ENCODE measurements at regions not wholly inside any gene's neighbourhood (a gene's known extent, or its start where the extent isn't known, plus 50 kb on each side); places are given as distances from the start of the nearest gene placed in this dataset.

DNA sequence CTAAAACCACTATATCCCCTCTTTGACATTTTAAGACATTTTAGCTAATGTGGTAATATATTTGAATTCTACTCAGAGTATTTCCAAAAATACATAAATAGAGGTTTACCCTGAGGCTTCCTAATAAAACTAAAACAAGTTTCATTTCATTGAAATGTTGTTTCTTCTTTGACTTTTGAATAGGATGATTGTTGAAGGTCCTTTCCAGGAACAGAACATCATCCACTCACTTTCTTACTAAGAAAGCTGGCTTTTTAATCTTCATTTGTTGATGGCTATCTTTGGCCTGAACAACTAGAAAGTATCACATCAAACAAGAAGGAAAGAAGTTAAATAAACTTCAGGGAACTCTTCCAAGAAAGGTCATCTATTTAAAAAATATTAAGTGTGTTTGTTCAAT is 169.7 kb downstream of the RAP2B start:
- Histone ChIP-seq H3K27me3 (replicated peaks in 2 of 5; ENCODE audit: control insufficient read depth in 4 of 5, insufficient read depth in 5 of 5, low read length in 4 of 5) (no peaks in the 10 kb centered on the region), H3K4me1 (ENCODE audit: control extremely low read depth in 1 of 4, control insufficient read depth in 4 of 4, insufficient read depth in 4 of 4, low read length in 3 of 4) (peaks cover 0 to 8% (median 0%) of the 10 kb centered on the region in 4 experiments), H3K9me3 (ENCODE audit: control extremely low read depth in 1 of 5, control insufficient read depth in 4 of 5, insufficient read depth in 2 of 5, low read depth in 1 of 5, low read length in 4 of 5) (no peaks in the 10 kb centered on the region), H3K4me3 (ENCODE audit: control insufficient read depth in 1 of 7, extremely low read depth in 1 of 7, insufficient read depth in 4 of 7, low read depth in 2 of 7, low read length in 6 of 7) (no peak overlapping the region), H3K36me3 (ENCODE audit: control insufficient read depth in 4 of 4, insufficient read depth in 4 of 4, low read length in 3 of 4) (no peaks in the 10 kb centered on the region), H3K27ac (ENCODE audit: insufficient read depth in 1 of 2, low read depth in 1 of 2, low read length in 2 of 2, poor library complexity in 1 of 2, severe bottlenecking in 2 of 2) (no peak overlapping the region)
- ChIA-PET POLR2A (no interaction called here), CTCF (no interaction called here)
- no peak for DNase-seq

DNA sequence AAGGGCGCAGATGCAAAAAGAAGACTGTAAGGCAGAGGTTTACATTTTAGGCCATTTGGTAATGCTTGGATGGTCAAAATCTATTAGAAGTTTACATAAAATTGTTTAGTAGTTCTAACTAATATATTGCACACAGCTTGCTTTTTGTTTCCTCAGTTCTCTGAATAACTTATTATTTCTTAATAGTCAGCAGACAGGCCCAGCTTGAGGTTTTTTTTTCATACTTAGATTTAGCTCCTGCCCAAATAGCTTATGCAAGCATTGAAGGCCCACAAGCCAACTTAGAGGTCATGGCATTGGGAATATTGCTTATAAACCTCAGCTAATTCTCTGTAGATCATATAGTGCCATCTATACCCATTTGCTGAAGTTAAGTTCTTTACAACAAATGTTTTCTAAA is 172.5 kb downstream of the RAP2B start:
- WGBS (ENCODE audit: insufficient coverage): no CpG with 5 or more reads among the region's 1 CpG
- DNase-seq: no peak
- CTCF ChIA-PET: no interaction called here
- POLR2A ChIA-PET: no interaction called here
- Histone ChIP-seq H3K4me3 (ENCODE audit: control insufficient read depth in 1 of 7, extremely low read depth in 1 of 7, insufficient read depth in 4 of 7, low read depth in 2 of 7, low read length in 6 of 7) (no peak overlapping the region), H3K9me3 (ENCODE audit: control extremely low read depth in 1 of 5, control insufficient read depth in 4 of 5, insufficient read depth in 2 of 5, low read depth in 1 of 5, low read length in 4 of 5) (no peaks in the 10 kb centered on the region), H3K27me3 (replicated peaks in 2 of 5; ENCODE audit: control insufficient read depth in 4 of 5, insufficient read depth in 5 of 5, low read length in 4 of 5) (no peaks in the 10 kb centered on the region), H3K4me1 (ENCODE audit: control extremely low read depth in 1 of 4, control insufficient read depth in 4 of 4, insufficient read depth in 4 of 4, low read length in 3 of 4) (peaks cover 0 to 8% (median 0%) of the 10 kb centered on the region in 4 experiments), H3K27ac (ENCODE audit: insufficient read depth in 1 of 2, low read depth in 1 of 2, low read length in 2 of 2, poor library complexity in 1 of 2, severe bottlenecking in 2 of 2) (no peak overlapping the region), H3K36me3 (ENCODE audit: control insufficient read depth in 4 of 4, insufficient read depth in 4 of 4, low read length in 3 of 4) (no peaks in the 10 kb centered on the region)

DNA sequence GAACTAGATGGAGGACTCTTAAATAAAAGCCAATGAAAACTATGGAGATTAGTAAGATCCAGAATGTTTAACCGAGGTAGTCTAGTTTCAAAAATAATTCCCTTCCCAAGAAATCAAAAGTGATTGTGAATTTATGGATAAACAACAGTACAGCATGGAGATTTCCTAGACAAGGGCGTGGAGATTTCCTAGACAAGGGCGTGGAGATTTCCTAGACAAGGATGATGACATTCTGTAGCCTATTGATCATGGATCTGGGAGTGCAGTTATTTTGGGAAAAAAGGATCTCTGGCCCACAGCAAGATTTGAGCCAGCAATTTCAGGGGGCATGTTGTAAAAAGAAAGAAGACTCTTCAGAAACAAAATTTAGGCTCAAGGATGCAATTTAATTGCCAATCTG is 175.3 kb downstream of the RAP2B start:
- ChIA-PET CTCF (no interaction called here), POLR2A (no interaction called here)
- peaks cover 0 to 8% (median 0%) of the 10 kb centered on the region in 4 experiments for H3K4me1 ChIP-seq (ENCODE audit: control extremely low read depth in 1 of 4, control insufficient read depth in 4 of 4, insufficient read depth in 4 of 4, low read length in 3 of 4)
- no peak for DNase-seq
- H3K27me3 ChIP-seq (replicated peaks in 2 of 5; ENCODE audit: control insufficient read depth in 4 of 5, insufficient read depth in 5 of 5, low read length in 4 of 5): no peaks in the 10 kb centered on the region
- peaks cover 0 to 7% (median 0%) of the 10 kb centered on the region in 5 experiments for H3K9me3 ChIP-seq (ENCODE audit: control extremely low read depth in 1 of 5, control insufficient read depth in 4 of 5, insufficient read depth in 2 of 5, low read depth in 1 of 5, low read length in 4 of 5)
- no peaks in the 10 kb centered on the region for H3K36me3 ChIP-seq (ENCODE audit: control insufficient read depth in 4 of 4, insufficient read depth in 4 of 4, low read length in 3 of 4)
- H3K27ac ChIP-seq (ENCODE audit: insufficient read depth in 1 of 2, low read depth in 1 of 2, low read length in 2 of 2, poor library complexity in 1 of 2, severe bottlenecking in 2 of 2): no peak overlapping the region
- H3K4me3 ChIP-seq (ENCODE audit: control insufficient read depth in 1 of 7, extremely low read depth in 1 of 7, insufficient read depth in 4 of 7, low read depth in 2 of 7, low read length in 6 of 7): no peak overlapping the region
- 81% methylated on average over 2 of the region's 3 CpGs for WGBS (ENCODE audit: insufficient coverage)

DNA sequence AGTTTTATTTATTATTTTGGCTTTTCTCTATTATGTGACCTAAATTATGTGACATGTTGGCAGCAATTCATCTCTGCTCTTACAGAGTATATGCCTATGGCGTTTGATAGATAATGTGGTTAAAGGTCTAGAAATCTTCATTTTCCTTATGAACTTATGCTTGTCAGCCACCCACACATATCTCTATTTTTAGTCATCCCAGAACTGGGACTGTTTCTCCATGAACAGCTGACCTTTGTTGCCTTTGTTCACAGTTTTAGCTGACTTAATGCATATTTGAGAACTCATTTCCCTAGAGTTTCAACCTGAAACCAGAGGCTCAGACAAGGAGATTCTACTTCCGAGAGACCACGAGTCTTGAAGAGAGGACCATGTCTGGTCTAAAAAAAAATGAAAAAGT is 176.5 kb downstream of the RAP2B start:
- H3K27me3 ChIP-seq (replicated peaks in 2 of 5; ENCODE audit: control insufficient read depth in 4 of 5, insufficient read depth in 5 of 5, low read length in 4 of 5): no peaks in the 10 kb centered on the region
- no peak for DNase-seq
- no peak overlapping the region for H3K4me3 ChIP-seq (ENCODE audit: control insufficient read depth in 1 of 7, extremely low read depth in 1 of 7, insufficient read depth in 4 of 7, low read depth in 2 of 7, low read length in 6 of 7)
- ChIA-PET POLR2A (no interaction called here), CTCF (interaction anchor here (1.1 kb wide), 1 partner anchor 24 kb away, joined by 4 read pairs; no protein-coding TSS in a partner anchor)
- H3K36me3 ChIP-seq (ENCODE audit: control insufficient read depth in 4 of 4, insufficient read depth in 4 of 4, low read length in 3 of 4): no peaks in the 10 kb centered on the region
- H3K9me3 ChIP-seq (ENCODE audit: control extremely low read depth in 1 of 5, control insufficient read depth in 4 of 5, insufficient read depth in 2 of 5, low read depth in 1 of 5, low read length in 4 of 5): peaks cover 0 to 7% (median 0%) of the 10 kb centered on the region in 5 experiments
- H3K27ac ChIP-seq (ENCODE audit: insufficient read depth in 1 of 2, low read depth in 1 of 2, low read length in 2 of 2, poor library complexity in 1 of 2, severe bottlenecking in 2 of 2): no peak overlapping the region
- no CpG with 5 or more reads among the region's 3 CpGs for WGBS (ENCODE audit: insufficient coverage)
- peaks cover 0 to 5% (median 0%) of the 10 kb centered on the region in 4 experiments for H3K4me1 ChIP-seq (ENCODE audit: control extremely low read depth in 1 of 4, control insufficient read depth in 4 of 4, insufficient read depth in 4 of 4, low read length in 3 of 4)

DNA sequence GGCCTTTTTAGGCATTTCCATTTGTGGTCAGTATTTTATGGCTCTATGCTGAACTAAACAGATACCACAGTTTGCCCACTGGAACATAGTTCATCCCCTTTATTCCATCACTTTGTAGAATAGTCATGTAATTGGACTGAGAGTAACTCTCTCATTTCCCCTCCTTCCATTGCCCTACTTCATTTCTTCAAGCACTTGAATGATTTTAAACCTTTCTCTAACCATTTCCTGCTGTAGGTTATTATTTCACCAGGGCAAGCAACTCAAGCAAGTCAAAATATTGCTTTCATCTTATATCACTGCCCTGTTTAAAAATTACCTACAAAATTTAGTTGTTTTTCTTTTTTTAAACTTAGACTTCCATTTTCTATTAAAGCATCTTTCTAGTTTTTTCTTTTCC is 177.0 kb downstream of the RAP2B start:
- Histone ChIP-seq H3K4me3 (ENCODE audit: control insufficient read depth in 1 of 7, extremely low read depth in 1 of 7, insufficient read depth in 4 of 7, low read depth in 2 of 7, low read length in 6 of 7) (no peak overlapping the region), H3K27ac (ENCODE audit: insufficient read depth in 1 of 2, low read depth in 1 of 2, low read length in 2 of 2, poor library complexity in 1 of 2, severe bottlenecking in 2 of 2) (no peak overlapping the region), H3K27me3 (replicated peaks in 2 of 5; ENCODE audit: control insufficient read depth in 4 of 5, insufficient read depth in 5 of 5, low read length in 4 of 5) (no peaks in the 10 kb centered on the region), H3K4me1 (ENCODE audit: control extremely low read depth in 1 of 4, control insufficient read depth in 4 of 4, insufficient read depth in 4 of 4, low read length in 3 of 4) (peaks cover 0 to 5% (median 0%) of the 10 kb centered on the region in 4 experiments), H3K9me3 (ENCODE audit: control extremely low read depth in 1 of 5, control insufficient read depth in 4 of 5, insufficient read depth in 2 of 5, low read depth in 1 of 5, low read length in 4 of 5) (peaks cover 0 to 7% (median 0%) of the 10 kb centered on the region in 5 experiments), H3K36me3 (ENCODE audit: control insufficient read depth in 4 of 4, insufficient read depth in 4 of 4, low read length in 3 of 4) (no peaks in the 10 kb centered on the region)
- DNase-seq: no peak
- POLR2A ChIA-PET: no interaction called here
- CTCF ChIA-PET: interaction anchor here (1.1 kb wide), 1 partner anchor 24 kb away, joined by 4 read pairs; no protein-coding TSS in a partner anchor

DNA sequence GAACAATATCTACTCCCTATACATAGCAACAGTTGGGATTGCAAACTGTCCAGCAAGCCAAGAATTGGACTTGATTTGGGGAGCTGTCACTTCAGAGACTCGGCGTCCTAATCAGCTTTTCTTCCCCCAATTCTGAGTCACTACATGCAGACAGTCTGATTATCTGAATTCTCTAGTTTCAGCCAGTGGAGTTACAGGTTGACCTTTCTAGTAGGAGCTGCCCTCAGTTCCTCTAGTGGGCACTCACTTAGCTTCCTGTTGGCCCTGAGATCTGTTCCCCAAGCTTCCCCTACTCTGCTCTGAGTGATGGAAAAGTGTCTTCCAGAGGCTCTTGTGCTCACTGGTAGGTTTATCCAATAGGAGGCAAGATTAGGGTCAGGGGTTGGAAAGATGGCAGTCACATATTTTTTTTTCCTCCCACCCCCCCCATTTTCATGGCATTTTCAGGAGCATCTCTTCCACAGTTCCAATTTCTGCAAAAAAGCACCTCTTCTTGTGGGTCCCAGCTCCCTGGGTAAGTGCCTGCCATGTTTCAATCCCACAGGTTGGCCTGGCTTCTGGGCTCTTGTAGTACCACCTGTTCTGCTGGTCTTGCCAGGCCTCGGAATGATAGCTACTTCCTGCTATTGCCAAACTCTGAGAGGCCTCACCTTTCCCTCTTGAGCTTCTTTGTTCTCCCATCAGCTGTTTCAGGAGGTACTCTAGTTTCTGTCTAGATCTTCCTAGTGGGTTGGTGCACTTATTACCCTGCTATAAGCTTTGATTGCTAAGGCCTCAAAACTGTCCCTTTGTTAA is 182.2 kb downstream of the RAP2B start:
- 95% methylated on average over 3 of the region's 3 CpGs for WGBS (ENCODE audit: insufficient coverage)
- no peak for DNase-seq
- ChIA-PET CTCF (no interaction called here), POLR2A (no interaction called here)
- peaks cover 0 to 5% (median 0%) of the 10 kb centered on the region in 4 experiments for H3K4me1 ChIP-seq (ENCODE audit: control extremely low read depth in 1 of 4, control insufficient read depth in 4 of 4, insufficient read depth in 4 of 4, low read length in 3 of 4)
- H3K27me3 ChIP-seq (replicated peaks in 2 of 5; ENCODE audit: control insufficient read depth in 4 of 5, insufficient read depth in 5 of 5, low read length in 4 of 5): no peaks in the 10 kb centered on the region
- no peaks in the 10 kb centered on the region for H3K36me3 ChIP-seq (ENCODE audit: control insufficient read depth in 4 of 4, insufficient read depth in 4 of 4, low read length in 3 of 4)
- no peak overlapping the region for H3K4me3 ChIP-seq (ENCODE audit: control insufficient read depth in 1 of 7, extremely low read depth in 1 of 7, insufficient read depth in 4 of 7, low read depth in 2 of 7, low read length in 6 of 7)
- no peak overlapping the region for H3K27ac ChIP-seq (ENCODE audit: insufficient read depth in 1 of 2, low read depth in 1 of 2, low read length in 2 of 2, poor library complexity in 1 of 2, severe bottlenecking in 2 of 2)
- peaks cover 0 to 9% (median 2%) of the 10 kb centered on the region in 5 experiments for H3K9me3 ChIP-seq (ENCODE audit: control extremely low read depth in 1 of 5, control insufficient read depth in 4 of 5, insufficient read depth in 2 of 5, low read depth in 1 of 5, low read length in 4 of 5)

DNA sequence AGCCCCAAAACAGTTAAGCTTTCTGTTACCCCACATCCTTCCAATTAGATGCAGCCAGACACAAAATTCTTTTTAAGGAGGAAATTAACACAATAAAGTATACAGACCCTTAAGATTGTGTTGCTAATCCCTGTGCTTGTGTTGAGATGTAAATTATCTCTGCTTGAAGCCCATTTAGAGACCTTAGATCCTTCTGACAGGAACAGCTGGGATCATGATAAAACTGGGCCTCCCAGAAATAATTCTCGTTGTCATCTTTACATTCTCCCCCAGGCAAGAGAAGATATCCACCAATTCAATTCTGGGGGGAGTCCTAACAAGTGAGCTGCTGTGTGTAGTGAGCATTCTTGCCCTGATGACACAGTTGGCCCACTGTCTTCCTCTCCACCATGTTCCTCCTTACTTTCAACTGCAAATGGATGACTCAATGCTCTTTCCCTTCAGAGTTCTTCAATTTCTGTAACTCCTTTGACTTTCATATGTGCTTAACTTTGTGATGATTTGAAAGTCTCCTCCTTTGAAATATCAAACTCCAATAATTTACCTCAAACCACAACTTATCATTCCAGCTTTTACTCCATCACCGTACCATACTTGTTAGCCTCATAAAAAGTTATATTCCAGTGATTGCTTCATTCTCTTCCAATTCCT is 186.6 kb downstream of the RAP2B start:
- no peak overlapping the region for H3K4me3 ChIP-seq (ENCODE audit: control insufficient read depth in 1 of 7, extremely low read depth in 1 of 7, insufficient read depth in 4 of 7, low read depth in 2 of 7, low read length in 6 of 7)
- H3K27ac ChIP-seq (ENCODE audit: insufficient read depth in 1 of 2, low read depth in 1 of 2, low read length in 2 of 2, poor library complexity in 1 of 2, severe bottlenecking in 2 of 2): no peak overlapping the region
- ChIA-PET CTCF (no interaction called here), POLR2A (interaction anchor here (0.6 kb wide), 1 partner anchor 75 kb away, joined by 3 read pairs; no protein-coding TSS in a partner anchor)
- no peaks in the 10 kb centered on the region for H3K36me3 ChIP-seq (ENCODE audit: control insufficient read depth in 4 of 4, insufficient read depth in 4 of 4, low read length in 3 of 4)
- peaks cover 0 to 6% (median 2%) of the 10 kb centered on the region in 5 experiments for H3K9me3 ChIP-seq (ENCODE audit: control extremely low read depth in 1 of 5, control insufficient read depth in 4 of 5, insufficient read depth in 2 of 5, low read depth in 1 of 5, low read length in 4 of 5)
- no peaks in the 10 kb centered on the region for H3K27me3 ChIP-seq (replicated peaks in 2 of 5; ENCODE audit: control insufficient read depth in 4 of 5, insufficient read depth in 5 of 5, low read length in 4 of 5)
- WGBS (ENCODE audit: insufficient coverage): 90% methylated on average over 2 of the region's 2 CpGs
- H3K4me1 ChIP-seq (ENCODE audit: control extremely low read depth in 1 of 4, control insufficient read depth in 4 of 4, insufficient read depth in 4 of 4, low read length in 3 of 4): no peaks in the 10 kb centered on the region
- no peak for DNase-seq
